Lung (tissue), 11 donors: ENCODE measurements at regions not wholly inside any gene's neighbourhood (a gene's known extent, or its start where the extent isn't known, plus 50 kb on each side); places are given as distances from the start of the nearest gene placed in this dataset.

Experiments
- ATAC-seq: fragments of 200-7000 bp; cut with Tn5 transposase; one replicate; pipeline ENCODE4 v1.9.1; 2020; ENCODE audit warnings: moderate number of reproducible peaks; ENCODE audit not compliant: insufficient read depth, low FRiP score
- DNase-seq, 3 donors: peaks; one replicate each; pipeline ENCODE4 v3.0.0-alpha.2; 2013 to 2017
- H3K27ac ChIP-seq, 2 donors: one replicate each; pipeline ENCODE4 v1.5.1; 2013; ENCODE audit warnings: mild to moderate bottlenecking in 2 of 2, moderate library complexity in 2 of 2, control low read depth in 1 of 2, inconsistent platforms in 1 of 2, low read depth in 1 of 2, low read length in 1 of 2
- H3K27me3 ChIP-seq, 3 donors: one replicate each; pipeline ENCODE4 v1.5.1; 2013; ENCODE audit warnings: low read length in 2 of 3; ENCODE audit not compliant: control insufficient read depth in 3 of 3, insufficient read depth in 3 of 3
- H3K36me3 ChIP-seq, 4 donors: one replicate each; pipeline ENCODE4 v1.5.1; 2013; ENCODE audit warnings: low read length in 4 of 4, mild to moderate bottlenecking in 1 of 4, moderate library complexity in 1 of 4; ENCODE audit not compliant: control insufficient read depth in 4 of 4, insufficient read depth in 4 of 4
- H3K4me1 ChIP-seq, 5 donors: one replicate each; pipeline ENCODE4 v1.5.1; 2013; ENCODE audit warnings: low read length in 5 of 5, mild to moderate bottlenecking in 2 of 5, moderate library complexity in 1 of 5; ENCODE audit not compliant: control insufficient read depth in 5 of 5, insufficient read depth in 5 of 5
- H3K4me3 ChIP-seq: one replicate; pipeline ENCODE4 v1.5.1; 2013; ENCODE audit warnings: mild to moderate bottlenecking, control low read depth, moderate library complexity
- H3K9ac ChIP-seq, 2 donors: one replicate each; pipeline ENCODE4 v1.5.1; 2013; ENCODE audit warnings: low read length in 2 of 2, control low read depth in 1 of 2; ENCODE audit not compliant: insufficient read depth in 1 of 2
- H3K9me3 ChIP-seq, 4 donors: one replicate each; pipeline ENCODE4 v1.5.1; 2013; ENCODE audit warnings: low read length in 3 of 4, mild to moderate bottlenecking in 1 of 4, moderate library complexity in 1 of 4; ENCODE audit not compliant: control insufficient read depth in 4 of 4, insufficient read depth in 3 of 4
- WGBS, 2 donors: extraction: QIAGEN DNeasy Blood & Tissue Kit; methylation state at CpG; one replicate each; pipeline ENCODE4 v1.1.7; 2013; 5-methylcytosine and 5-hydroxymethylcytosine counted together
- TF ChIP-seq, protein P1 (sequence below): IDR thresholded peaks from 2 replicates; pipeline ENCODE4 v1.5.1; 2012; ENCODE audit warnings: mild to moderate bottlenecking; ENCODE audit errors: control extremely low read depth, extremely low read depth
- donor health status: control.
- donor health status: control.
- donor health status: Bipolar disorder and iron deficiency.
- donor health status: healthy.
- donor health status: DM: yes; HTN: yes; CAD: no.

DNA sequence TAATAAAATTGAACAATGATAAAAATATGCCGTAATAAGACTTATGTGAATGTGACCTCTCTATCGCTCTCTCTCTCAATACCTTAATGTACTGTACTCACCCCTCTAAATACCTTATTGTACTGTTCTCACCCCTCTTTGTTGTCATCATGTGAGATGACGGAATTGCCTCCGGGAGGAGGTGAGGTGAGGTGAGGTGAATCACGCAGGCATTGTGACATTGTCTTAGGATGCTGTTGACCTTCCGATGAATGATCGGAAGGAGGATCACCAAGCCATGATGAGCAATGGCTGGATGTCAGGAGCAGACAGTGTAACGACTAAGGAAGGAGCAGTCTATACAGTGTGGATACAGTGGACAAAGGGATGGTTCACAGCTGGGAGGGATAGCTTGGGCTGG lies 87.4 kb upstream of the FAM20C start:
- Histone ChIP-seq H3K36me3 (no peaks in the 10 kb centered on the region), H3K9me3 (no peaks in the 10 kb centered on the region), H3K27me3 (peaks cover 0 to 10% (median 0%) of the 10 kb centered on the region in 3 donors), H3K4me3 (no peak overlapping the region), H3K4me1 (peaks cover 0 to 4% (median 0%) of the 10 kb centered on the region in 5 donors), H3K27ac (no peak overlapping the region), H3K9ac (no peak overlapping the region)
- TF ChIP-seq, protein P1, sequence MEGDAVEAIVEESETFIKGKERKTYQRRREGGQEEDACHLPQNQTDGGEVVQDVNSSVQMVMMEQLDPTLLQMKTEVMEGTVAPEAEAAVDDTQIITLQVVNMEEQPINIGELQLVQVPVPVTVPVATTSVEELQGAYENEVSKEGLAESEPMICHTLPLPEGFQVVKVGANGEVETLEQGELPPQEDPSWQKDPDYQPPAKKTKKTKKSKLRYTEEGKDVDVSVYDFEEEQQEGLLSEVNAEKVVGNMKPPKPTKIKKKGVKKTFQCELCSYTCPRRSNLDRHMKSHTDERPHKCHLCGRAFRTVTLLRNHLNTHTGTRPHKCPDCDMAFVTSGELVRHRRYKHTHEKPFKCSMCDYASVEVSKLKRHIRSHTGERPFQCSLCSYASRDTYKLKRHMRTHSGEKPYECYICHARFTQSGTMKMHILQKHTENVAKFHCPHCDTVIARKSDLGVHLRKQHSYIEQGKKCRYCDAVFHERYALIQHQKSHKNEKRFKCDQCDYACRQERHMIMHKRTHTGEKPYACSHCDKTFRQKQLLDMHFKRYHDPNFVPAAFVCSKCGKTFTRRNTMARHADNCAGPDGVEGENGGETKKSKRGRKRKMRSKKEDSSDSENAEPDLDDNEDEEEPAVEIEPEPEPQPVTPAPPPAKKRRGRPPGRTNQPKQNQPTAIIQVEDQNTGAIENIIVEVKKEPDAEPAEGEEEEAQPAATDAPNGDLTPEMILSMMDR = no peak
- 91 to 95% methylated on average over 8 of the region's 8 CpGs for WGBS, 2 donors
- DNase-seq = no peak
- no peak for ATAC-seq

DNA sequence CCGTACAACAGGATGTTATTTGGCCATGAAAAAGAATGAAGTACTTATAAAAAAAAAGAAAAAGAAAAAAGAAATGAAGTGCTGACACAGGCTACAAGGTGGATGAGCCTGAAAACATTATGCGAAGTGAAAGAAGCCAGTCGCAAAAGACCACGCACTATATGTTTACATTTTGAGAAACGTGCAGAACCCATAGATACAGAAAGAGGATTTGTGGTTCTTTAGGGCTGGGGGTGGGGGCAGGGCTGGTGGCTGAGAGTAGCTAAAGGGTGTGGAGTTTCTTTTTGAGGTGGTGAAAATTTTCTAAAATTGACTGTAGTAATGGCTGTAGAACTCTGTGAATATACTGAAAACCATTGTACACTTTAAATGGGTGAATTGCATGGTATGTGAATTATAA lies 86.0 kb upstream of the FAM20C start:
- H3K9ac ChIP-seq = no peak overlapping the region
- H3K9me3 ChIP-seq = no peaks in the 10 kb centered on the region
- no peaks in the 10 kb centered on the region for H3K36me3 ChIP-seq
- WGBS, 2 donors = 59 to 79% methylated on average over 5 of the region's 5 CpGs
- H3K27ac ChIP-seq = no peak overlapping the region
- no peak overlapping the region for H3K4me3 ChIP-seq
- TF ChIP-seq, protein P1 = no peak
- ATAC-seq (no peak), DNase-seq (no peak)
- H3K4me1 ChIP-seq = peaks cover 0 to 4% (median 0%) of the 10 kb centered on the region in 5 donors
- H3K27me3 ChIP-seq = peaks cover 0 to 10% (median 0%) of the 10 kb centered on the region in 3 donors

DNA sequence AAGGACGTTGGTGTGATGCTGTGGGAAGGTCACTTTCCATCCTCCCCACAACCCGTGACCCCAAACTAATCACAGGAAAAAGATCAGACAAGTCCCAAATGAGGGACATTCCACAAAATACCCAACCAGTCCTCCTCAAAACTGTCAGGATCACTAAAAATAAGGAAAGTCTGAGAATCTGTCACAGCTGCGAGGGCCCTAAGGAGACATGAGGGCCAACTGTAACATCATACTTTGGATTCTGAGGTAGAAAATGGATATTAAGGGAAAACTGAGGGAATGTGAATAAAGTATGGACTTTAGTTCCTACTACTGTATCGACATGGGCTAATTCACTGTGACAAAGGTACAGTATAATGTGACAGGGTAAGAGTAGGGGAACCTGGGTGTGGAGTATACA lies 85.1 kb upstream of the FAM20C start:
- Histone ChIP-seq H3K4me3 (no peak overlapping the region), H3K27ac (no peak overlapping the region), H3K4me1 (peaks cover 0 to 4% (median 0%) of the 10 kb centered on the region in 5 donors), H3K27me3 (peaks cover 0 to 10% (median 0%) of the 10 kb centered on the region in 3 donors), H3K36me3 (no peaks in the 10 kb centered on the region), H3K9me3 (no peaks in the 10 kb centered on the region), H3K9ac (no peak overlapping the region)
- DNase-seq (no peak), ATAC-seq (no peak)
- 81 to 86% methylated on average over 4 of the region's 4 CpGs for WGBS, 2 donors
- TF ChIP-seq, protein P1 = no peak

DNA sequence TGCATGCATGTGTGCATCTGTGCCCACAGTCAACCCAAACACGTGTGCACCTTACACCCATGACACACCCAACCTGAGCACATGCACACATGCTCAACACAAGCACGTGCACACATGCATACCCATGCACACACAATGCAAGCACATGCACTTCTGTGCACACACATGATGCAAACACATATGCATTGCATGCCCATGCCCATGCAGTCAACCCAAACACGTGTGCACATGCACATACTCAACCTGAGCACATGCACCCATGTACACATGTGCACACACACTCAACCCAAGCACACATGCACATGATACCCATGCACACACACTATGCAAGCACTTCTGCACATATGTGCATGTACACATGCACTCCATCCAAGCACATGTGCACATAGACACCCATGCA lies 84.5 kb upstream of the FAM20C start:
- H3K4me1 ChIP-seq = peaks cover 0 to 4% (median 0%) of the 10 kb centered on the region in 5 donors
- H3K9me3 ChIP-seq = no peaks in the 10 kb centered on the region
- TF ChIP-seq, protein P1 = no peak
- H3K27ac ChIP-seq = no peak overlapping the region
- WGBS, 2 donors = 87 to 95% methylated on average over 3 of the region's 3 CpGs
- H3K27me3 ChIP-seq = peaks cover 0 to 10% (median 0%) of the 10 kb centered on the region in 3 donors
- no peak for DNase-seq
- ATAC-seq = no peak
- no peak overlapping the region for H3K9ac ChIP-seq
- no peaks in the 10 kb centered on the region for H3K36me3 ChIP-seq
- H3K4me3 ChIP-seq = no peak overlapping the region
